Activated effector memory CD4-positive, alpha-beta T cell treated with anti-CD3 and anti-CD28 coated beads, Interleukin-2, amount 50 U/mL, for 16 hours (primary cell): ENCODE measurements at regions not wholly inside any gene's neighbourhood (a gene's known extent, or its start where the extent isn't known, plus 50 kb on each side); places are given as distances from the start of the nearest gene placed in this dataset.
"Not testable (repeated sequence)": the region's sequence is repeated elsewhere in the genome, so short reads cannot be mapped to it uniquely, and the experiment has no call there.

ENCODE experiments used
- DNase-seq: peaks from one replicate; pipeline ENCODE4 v3.0.0-alpha.2; 2020

- no peak for DNase-seq
These were observed 253.2 kb downstream of the ANKRD50 start for GRCh38 chr4:124459196-124459940.

- DNase-seq: no peak
These were observed 252.6 kb downstream of the ANKRD50 start for GRCh38 chr4:124459941-124460310.

DNA sequence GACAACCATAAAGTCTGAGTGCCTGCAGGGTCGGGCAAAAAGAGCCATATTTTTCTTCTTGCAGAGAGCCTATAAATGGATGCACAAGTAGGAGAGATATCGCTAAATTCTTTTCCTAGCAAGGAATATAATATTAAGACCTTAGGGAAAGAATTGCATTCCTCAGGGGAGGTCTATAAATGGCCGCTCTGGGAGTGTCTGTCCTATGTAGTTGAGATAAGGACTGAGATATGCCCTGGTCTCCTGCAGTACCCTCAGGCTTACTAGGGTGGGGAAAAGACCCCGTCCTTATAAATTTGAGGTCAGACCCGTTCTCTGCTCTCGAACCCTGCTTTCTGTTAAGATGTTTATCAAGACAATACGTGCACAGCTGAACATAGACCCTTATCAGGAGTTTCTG is 250.9 kb downstream of the ANKRD50 start:
- DNase-seq: not testable (repeated sequence)

DNA sequence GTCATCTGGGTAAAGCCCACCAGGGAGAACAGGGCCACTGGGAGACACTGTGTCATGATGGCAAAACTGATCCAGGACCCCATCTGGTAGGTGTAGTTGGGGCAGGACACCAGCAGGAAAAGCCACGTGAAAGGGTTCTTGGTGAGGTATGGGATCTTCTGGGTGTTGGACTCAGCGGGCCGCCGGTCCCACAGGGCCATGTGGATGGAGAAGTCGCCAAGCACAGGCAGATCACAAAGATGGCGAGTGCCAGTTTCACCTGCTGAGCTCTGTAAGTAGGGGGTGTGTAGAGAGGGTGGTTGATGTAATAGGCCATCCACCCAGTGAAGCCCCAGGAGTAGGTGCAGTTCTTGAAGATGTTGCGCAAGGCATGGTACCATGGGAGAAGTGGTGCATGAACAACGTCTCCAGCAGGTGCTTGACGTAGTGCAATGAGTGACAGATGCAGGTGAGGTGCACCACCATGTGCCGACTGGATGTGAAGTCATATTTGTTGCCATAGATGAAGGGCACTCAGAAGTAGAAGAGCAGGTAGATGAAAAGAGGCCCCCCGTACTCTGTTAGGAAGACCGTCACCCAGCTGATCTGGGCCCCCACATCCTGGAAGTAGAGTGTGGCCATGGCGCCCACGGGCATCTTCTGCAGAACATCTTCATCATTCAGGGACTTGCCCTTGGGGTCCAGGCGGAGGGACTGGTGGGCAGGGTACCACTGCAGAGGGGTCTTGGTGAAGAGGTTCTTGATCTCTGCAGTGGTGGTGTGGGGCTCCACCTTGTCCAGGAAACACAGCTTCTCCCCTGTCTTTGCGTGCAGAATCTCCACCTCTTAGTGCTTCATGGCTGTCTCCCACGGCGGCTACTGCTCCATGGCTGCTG is 249.3 kb downstream of the ANKRD50 start:
- no peak for DNase-seq

GRCh38 chr4:124464836-124465235 is 247.7 kb downstream of the ANKRD50 start:
- no peak for DNase-seq

- DNase-seq: no peak
These were observed 244.2 kb downstream of the ANKRD50 start for GRCh38 chr4:124468360-124468759.

GRCh38 chr4:124469981-124470380 is 242.6 kb downstream of the ANKRD50 start:
- no peak for DNase-seq

DNA sequence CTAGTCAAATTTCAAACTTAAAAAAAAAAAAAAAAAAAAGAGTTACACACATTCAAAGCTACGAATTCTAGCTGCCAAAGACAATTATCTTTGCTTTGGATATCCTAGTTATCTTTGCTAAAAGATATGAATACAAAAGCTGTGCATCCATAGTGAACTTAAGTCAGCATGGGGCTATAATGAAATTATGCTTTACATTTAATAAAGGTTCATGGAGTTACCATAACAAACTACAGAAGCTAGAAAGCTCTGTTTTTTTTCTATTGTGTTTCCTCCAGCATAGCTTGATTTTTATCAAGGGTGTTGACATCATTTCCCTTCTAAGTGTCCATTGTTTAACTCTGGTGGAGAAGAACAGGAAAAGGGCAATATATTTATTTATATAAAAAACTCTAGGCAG is 234.1 kb downstream of the ANKRD50 start:
- no peak for DNase-seq

DNA sequence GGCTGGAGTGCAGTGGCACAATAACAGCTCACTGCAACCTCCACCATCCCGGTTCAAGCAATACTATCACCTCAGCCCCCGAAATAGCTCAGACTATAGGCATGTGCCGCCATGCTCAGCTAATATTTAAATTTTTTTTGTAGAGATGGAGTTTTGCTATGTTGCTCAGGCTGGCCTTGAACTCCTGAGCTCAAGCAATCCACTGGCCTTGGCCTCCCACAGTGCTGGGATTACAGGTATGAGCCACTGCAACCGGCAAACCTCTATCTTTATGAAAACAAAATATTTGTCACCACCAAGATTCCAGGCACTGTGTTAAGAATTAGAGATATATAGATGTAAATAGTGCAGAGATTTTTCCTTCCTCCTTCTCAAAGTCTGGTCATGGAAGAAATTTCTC is 232.5 kb downstream of the ANKRD50 start:
- DNase-seq: no peak

- DNase-seq: no peak
These were observed 231.4 kb downstream of the ANKRD50 start for GRCh38 chr4:124481123-124481522.

GRCh38 chr4:124483048-124483906 is 229.3 kb downstream of the ANKRD50 start:
- DNase-seq: no peak

DNA sequence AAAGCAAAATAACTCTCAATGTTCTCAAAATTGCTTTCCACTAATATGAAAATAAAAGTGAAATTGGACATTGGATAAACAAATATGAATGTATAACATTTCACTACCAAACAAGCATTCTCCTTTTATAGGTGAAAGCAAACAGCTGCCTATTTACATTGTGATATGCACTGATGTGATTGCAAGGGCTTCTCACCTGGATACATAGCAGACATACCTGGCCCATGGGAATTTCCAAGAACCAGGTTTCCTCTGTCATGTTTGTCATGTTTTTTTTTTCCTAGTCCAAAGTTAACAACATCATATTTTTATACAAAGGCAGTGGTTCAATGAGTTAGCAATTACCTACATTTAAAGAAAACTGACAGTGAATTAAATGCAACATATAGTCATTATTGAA is 228.5 kb downstream of the ANKRD50 start:
- no peak for DNase-seq

DNA sequence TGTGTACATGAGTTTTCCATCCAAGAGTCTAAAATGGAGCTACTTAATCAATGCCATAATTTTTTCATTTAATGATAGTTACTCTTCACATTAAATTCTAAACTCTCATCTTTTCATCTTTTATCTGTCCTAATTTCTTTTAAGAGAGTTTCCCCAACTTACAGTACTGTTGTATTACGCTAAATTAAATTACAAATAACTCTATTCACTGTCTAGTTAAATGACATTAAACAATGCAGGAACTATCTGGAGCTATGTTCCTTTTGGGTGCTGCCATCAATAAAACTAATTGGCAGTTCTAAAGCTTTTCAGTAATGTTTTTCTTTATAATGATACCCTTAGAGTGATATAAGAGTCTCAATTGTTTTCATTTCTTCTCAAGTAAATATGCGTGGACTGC is 227.6 kb downstream of the ANKRD50 start:
- DNase-seq: no peak

GRCh38 chr4:124486423-124486822 is 226.1 kb downstream of the ANKRD50 start:
- no peak for DNase-seq

DNA sequence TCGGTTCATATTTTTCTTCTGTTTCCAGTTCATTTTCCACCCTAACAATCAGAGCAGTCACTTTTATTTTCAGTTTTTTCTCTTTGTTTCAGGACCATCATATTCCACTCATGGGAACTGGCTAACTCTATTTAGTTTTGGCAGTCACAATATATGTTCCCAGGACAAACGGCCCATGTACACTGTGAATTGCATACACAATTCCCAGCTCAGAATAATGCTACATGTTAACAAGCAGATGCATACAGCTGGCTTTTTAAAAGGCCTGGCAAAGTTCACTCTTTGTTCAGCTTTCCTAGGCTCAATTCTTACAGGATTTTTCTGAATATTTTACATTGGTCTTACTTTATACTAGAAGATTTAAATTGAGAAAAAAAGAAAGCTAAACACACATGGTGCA is 224.9 kb downstream of the ANKRD50 start:
- DNase-seq: no peak

GRCh38 chr4:124491361-124492145 is 221.0 kb downstream of the ANKRD50 start:
- DNase-seq: no peak

GRCh38 chr4:124499261-124499660 is 213.3 kb downstream of the ANKRD50 start:
- no peak for DNase-seq

- DNase-seq: no peak
These were observed 211.0 kb downstream of the ANKRD50 start for GRCh38 chr4:124501576-124501975.

GRCh38 chr4:124504431-124504830 is 208.1 kb downstream of the ANKRD50 start:
- no peak for DNase-seq

DNA sequence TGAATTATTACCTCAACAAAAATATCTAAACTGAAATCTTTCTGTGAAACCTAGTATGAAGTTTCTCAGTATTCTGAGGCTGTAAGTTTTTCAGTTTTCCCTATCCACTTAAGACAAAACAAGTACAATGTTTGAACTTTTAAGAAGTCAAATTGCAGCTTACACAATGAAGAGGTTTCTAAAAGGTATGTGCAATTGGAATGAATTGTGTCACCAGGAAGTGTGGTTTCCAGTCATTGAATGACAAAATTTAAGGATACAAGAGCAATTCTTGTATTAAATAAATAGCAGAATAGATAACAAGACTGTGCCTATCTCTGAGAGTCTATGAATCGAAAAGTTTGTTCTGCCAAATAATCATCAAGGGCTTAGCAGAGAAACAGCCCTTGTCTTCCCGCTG is 207.3 kb downstream of the ANKRD50 start:
- no peak for DNase-seq

- no peak for DNase-seq
These were observed 203.4 kb downstream of the ANKRD50 start for GRCh38 chr4:124509151-124509550.

DNA sequence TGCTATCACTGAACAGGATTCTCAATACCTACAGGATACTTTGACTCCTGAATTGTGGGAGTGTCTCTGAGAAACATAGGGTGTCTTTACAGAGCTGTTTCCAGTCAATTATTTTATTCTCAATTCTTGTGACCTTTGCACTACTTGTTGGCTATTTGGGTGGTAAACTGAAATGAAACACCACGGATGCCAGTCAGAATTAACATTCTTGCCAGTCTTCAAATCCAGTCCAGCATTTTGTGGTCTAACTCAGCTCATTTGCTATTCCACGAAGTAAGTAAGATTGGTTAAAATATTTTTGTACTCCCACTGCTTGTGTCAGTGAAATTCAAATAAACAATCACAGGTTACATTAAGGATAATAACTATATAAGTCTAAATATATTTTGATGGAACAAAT is 197.9 kb downstream of the ANKRD50 start:
- DNase-seq: no peak

GRCh38 chr4:124515591-124515990 is 196.9 kb downstream of the ANKRD50 start:
- no peak for DNase-seq
